Mesothelial cell of epicardium (in vitro differentiated cells): ENCODE measurements at regions not wholly inside any gene's neighbourhood (a gene's known extent, or its start where the extent isn't known, plus 50 kb on each side); places are given as distances from the start of the nearest gene placed in this dataset.
"Not testable (repeated sequence)": the region's sequence is repeated elsewhere in the genome, so short reads cannot be mapped to it uniquely, and the experiment has no call there.

Experiments used
- DNase-seq, 2 experiments: peaks; one replicate each; pipeline ENCODE4 v3.0.0; 2021; ENCODE audit warnings: low spot score in 2 of 2; ENCODE audit not compliant: unreplicated experiment in 2 of 2
- H3K27ac Mint-ChIP-seq: 2 replicates; pipeline ENCODE4 v1.8.0; 2021; ENCODE audit warnings: mixed read lengths
- H3K27me3 Mint-ChIP-seq: 2 replicates; pipeline ENCODE4 v1.8.0; 2021; ENCODE audit warnings: low read depth, mixed read lengths
- H3K36me3 Mint-ChIP-seq: 2 replicates; pipeline ENCODE4 v1.8.0; 2021; ENCODE audit warnings: mixed read lengths
- H3K4me1 Mint-ChIP-seq: 2 replicates; pipeline ENCODE4 v1.8.0; 2021; ENCODE audit warnings: mixed read lengths
- H3K4me3 Mint-ChIP-seq: 2 replicates; pipeline ENCODE4 v1.8.0; 2021; ENCODE audit warnings: mild to moderate bottlenecking, moderate library complexity, mixed read lengths
- H3K9me3 Mint-ChIP-seq: 2 replicates; pipeline ENCODE4 v1.8.0; 2021; ENCODE audit warnings: mixed read lengths
- TF ChIP-seq, protein P1 (sequence below): fragments of 200-600 bp; sonication (generic); IDR thresholded peaks from one replicate; pipeline ENCODE4 v1.5.0; 2021; ENCODE audit warnings: antibody characterized with exemption; ENCODE audit not compliant: unreplicated experiment

DNA sequence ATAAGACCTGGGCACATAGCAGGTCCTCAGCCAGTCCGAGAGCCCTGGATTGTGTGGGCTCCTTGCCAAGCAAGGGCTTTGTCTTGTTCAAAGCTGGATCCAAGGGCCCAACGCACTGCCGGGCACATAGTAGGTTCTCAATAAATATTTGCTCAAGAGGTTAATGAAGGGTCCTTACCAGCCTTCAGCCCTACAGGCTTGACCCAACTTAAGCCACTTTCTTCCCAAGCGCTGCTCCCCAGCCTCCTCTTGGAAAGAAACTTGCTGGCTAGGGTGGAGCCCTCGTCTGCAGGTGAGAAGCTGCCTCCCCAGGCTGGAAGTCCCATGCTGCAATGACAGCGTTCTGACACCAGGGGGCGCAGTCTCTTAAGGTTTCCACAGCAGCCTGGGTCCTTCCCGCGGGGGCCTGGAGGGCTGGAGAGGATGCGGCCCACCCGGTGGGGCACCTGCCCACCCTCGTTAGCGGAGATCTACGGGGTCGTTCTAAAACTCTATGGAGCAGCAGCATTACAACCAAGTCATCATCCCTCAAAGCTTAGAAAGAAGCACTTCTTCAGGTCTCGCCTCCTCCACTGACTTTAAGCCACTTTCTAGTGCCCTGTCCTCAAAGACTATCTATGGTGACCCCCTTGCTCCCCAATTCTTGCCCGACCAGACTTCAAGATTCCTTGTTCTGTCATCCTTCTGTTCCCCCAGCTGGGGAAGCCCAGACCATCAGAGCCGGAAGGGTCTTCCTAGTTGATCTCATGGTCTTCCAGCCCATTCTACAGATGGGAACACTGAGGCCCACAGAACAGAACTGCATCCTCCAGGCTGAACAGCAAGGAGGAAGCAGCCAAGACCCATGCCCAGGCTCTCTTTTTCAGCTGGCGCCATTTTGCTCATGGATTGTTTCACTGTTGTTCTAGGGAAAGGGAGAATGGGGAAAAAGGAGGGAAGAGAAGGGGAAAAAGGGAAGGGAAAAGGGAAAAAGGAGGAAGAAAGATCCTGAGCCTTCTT, 115.4 kb downstream of the LHX2 start:
- Mint-ChIP-seq H3K4me3 (no peak overlapping the region), H3K9me3 (no peaks in the 10 kb centered on the region), H3K27me3 (peaks cover 6% of the 10 kb centered on the region), H3K27ac (no peak overlapping the region), H3K36me3 (no peaks in the 10 kb centered on the region), H3K4me1 (no peaks in the 10 kb centered on the region)
- peak; percentile 46 to 83 for DNase-seq
- TF ChIP-seq, protein P1, sequence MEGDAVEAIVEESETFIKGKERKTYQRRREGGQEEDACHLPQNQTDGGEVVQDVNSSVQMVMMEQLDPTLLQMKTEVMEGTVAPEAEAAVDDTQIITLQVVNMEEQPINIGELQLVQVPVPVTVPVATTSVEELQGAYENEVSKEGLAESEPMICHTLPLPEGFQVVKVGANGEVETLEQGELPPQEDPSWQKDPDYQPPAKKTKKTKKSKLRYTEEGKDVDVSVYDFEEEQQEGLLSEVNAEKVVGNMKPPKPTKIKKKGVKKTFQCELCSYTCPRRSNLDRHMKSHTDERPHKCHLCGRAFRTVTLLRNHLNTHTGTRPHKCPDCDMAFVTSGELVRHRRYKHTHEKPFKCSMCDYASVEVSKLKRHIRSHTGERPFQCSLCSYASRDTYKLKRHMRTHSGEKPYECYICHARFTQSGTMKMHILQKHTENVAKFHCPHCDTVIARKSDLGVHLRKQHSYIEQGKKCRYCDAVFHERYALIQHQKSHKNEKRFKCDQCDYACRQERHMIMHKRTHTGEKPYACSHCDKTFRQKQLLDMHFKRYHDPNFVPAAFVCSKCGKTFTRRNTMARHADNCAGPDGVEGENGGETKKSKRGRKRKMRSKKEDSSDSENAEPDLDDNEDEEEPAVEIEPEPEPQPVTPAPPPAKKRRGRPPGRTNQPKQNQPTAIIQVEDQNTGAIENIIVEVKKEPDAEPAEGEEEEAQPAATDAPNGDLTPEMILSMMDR: peak; percentile 99

DNA sequence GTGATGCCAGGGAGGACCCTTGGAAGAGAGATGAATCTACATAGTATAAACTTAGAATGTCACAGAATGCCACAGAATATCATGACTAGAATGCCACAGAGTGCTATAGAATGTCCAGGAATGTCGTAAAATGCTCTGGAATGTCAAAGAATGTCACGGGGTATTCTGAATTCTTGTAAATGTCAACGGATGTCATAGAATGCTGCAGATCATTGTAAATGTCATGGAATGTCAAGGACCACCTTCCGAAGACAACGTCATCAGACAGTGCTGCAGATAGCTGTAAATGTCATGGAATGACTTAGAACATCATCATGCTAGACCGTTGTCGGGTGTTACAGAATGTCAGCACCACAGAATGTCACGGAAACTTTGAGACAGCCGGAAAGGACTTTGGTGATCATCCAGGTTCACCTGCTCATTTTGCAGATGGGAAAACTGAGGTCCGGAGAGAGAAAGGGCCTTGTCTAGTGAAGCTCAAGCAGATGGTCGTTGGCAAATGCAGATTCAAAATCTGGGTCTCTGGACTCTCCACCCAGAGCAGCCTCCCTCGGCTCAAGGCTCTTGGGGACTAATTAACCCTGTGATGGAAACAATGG, 117.1 kb downstream of the LHX2 start:
- Mint-ChIP-seq H3K27me3 (peaks cover 6% of the 10 kb centered on the region), H3K36me3 (no peaks in the 10 kb centered on the region)

GRCh38 chr9:124130277-124131075, 118.9 kb downstream of the LHX2 start:
- Mint-ChIP-seq H3K4me3 (no peak overlapping the region), H3K27me3 (peaks cover 2% of the 10 kb centered on the region), H3K9me3 (no peaks in the 10 kb centered on the region), H3K27ac (no peak overlapping the region), H3K4me1 (no peaks in the 10 kb centered on the region), H3K36me3 (no peaks in the 10 kb centered on the region)
- no peak for DNase-seq
- TF ChIP-seq, protein P1: no peak

More for the DNA sequence above, 117.1 kb downstream of the LHX2 start:
- no peak for DNase-seq
- H3K4me1 Mint-ChIP-seq: no peaks in the 10 kb centered on the region
- no peak overlapping the region for H3K27ac Mint-ChIP-seq
- H3K4me3 Mint-ChIP-seq: no peak overlapping the region
- TF ChIP-seq, protein P1: no peak
- H3K9me3 Mint-ChIP-seq: no peaks in the 10 kb centered on the region

- not testable (repeated sequence) for H3K27ac Mint-ChIP-seq
Observed at GRCh38 chr9:124131518-124131917, 120.0 kb downstream of the LHX2 start.

DNA sequence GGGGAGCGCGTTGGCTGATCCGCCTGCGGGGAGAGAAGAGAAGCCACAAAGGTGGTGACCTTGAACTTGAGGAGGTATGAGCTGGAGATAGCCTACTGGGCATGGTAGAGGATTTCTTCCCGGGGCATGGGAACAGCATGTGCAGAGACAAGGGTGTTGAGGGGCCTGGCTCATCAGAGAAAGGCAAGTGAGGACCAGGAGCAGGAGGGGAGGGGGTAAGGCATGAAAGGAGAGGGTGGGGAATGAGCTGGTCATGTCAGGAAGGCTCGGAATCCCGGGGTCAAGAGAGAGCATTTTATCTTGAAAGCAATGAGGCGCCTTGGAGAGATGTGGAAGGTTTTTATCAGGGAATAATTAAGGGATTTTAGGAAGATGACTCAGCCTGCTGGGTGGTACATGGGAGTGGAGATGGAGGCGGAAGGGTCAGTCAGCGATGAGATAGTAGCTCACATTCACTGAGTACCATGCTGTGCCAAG, 121.1 kb downstream of the LHX2 start:
- no peaks in the 10 kb centered on the region for H3K9me3 Mint-ChIP-seq
- H3K36me3 Mint-ChIP-seq: no peaks in the 10 kb centered on the region
- H3K4me3 Mint-ChIP-seq: no peak overlapping the region
- H3K4me1 Mint-ChIP-seq: no peaks in the 10 kb centered on the region
- no peak overlapping the region for H3K27ac Mint-ChIP-seq
- DNase-seq: no peak
- TF ChIP-seq, protein P1: no peak
- H3K27me3 Mint-ChIP-seq: peaks cover 2% of the 10 kb centered on the region

More at GRCh38 chr9:124131518-124131917, 120.0 kb downstream of the LHX2 start:
- H3K27me3 Mint-ChIP-seq, H3K9me3 Mint-ChIP-seq, H3K36me3 Mint-ChIP-seq, H3K4me3 Mint-ChIP-seq, H3K4me1 Mint-ChIP-seq, DNase-seq: not testable (repeated sequence)
